ENCODE measurements at regions not wholly inside any gene's neighbourhood (a gene's known extent, or its start where the extent isn't known, plus 50 kb on each side); places are given as distances from the start of the nearest gene placed in this dataset.

GRCh38 chr13:65909501-65909900 is 1320.6 kb downstream of the PCDH9 start:
- Histone ChIP-seq H3K27ac (ENCODE audit: extremely low read length, insufficient read depth, low read length) (no peak overlapping the region), H3K4me2 (ENCODE audit: low read depth, low read length) (no peak overlapping the region), H3K79me2 (ENCODE audit: insufficient read depth, low read length) (no peaks in the 10 kb centered on the region), H3K36me3 (replicated peaks in 1 of 2; ENCODE audit: control insufficient read depth in 1 of 2, insufficient read depth in 2 of 2, low read length in 2 of 2) (no peaks in the 10 kb centered on the region), H3K4me3 (replicated peaks in 1 of 3; ENCODE audit: insufficient read depth in 1 of 3, low read depth in 2 of 3, low read length in 3 of 3) (no peak overlapping the region), H3K9me3 (ENCODE audit: low read length) (peaks cover 29% of the 10 kb centered on the region), H3K9ac (ENCODE audit: insufficient read depth, low read depth, low read length) (no peak overlapping the region), H4K20me1 (ENCODE audit: insufficient read depth, low read length) (no peaks in the 10 kb centered on the region), H3K4me1 (ENCODE audit: insufficient read depth, low read length) (no peaks in the 10 kb centered on the region), H2AFZ (ENCODE audit: low read length) (no peak overlapping the region), H3K27me3 (ENCODE audit: control insufficient read depth in 1 of 2, insufficient read depth in 2 of 2, low read length in 2 of 2) (no peaks in the 10 kb centered on the region)
- intact Hi-C loops (cut with micrococcal nuclease; ENCODE audit: unreplicated experiment) = no loop called here
- no TSS peak for BruUV-seq (replicated peaks)
- FAIRE-seq = no peak
- DNase-seq (ENCODE audit: low spot score) = no peak
- in situ Hi-C loops (cut with HindIII; ENCODE audit: extremely low pct_ligation_motif_present, low pct_unique_long_range_greater_than_20kb) = loop anchor here (25.0 kb wide), 1 partner anchor 1328 kb away; the partner anchor contains the start of gene PCDH9
- CTCF ChIA-PET (ENCODE audit: low intra/inter-chr PET ratio, low total read pairs) = no interaction called here
- ATAC-seq = no peak
- 0% methylated on average over 1 of the region's 1 CpG for WGBS (ENCODE audit: low lambda C conversion rate)
- POLR2A ChIA-PET = no interaction called here
- TF ChIP-seq RCOR2 (CRISPR knock-in tag; IDR thresholded peaks at IDR 0.05) (no peak), HNF4A (CRISPR knock-in tag; IDR thresholded peaks at IDR 0.05) (no peak), DNMT1 (CRISPR knock-in tag; IDR thresholded peaks at IDR 0.05) (no peak), GATAD2A (CRISPR knock-in tag; IDR thresholded peaks at IDR 0.05) (no peak), ZNF672 (CRISPR knock-in tag; IDR thresholded peaks at IDR 0.05) (no peak), SOX5 (CRISPR knock-in tag; IDR thresholded peaks at IDR 0.05; ENCODE audit: borderline replicate concordance) (no peak), PHF8 (CRISPR knock-in tag; IDR thresholded peaks at IDR 0.05) (no peak), ZNF589 (CRISPR knock-in tag; conservative IDR thresholded peaks at IDR 0.05) (no peak), ZNF350 (CRISPR knock-in tag; IDR thresholded peaks at IDR 0.05; ENCODE audit: borderline replicate concordance, low read depth) (no peak), FOXC1 (CRISPR knock-in tag; IDR thresholded peaks at IDR 0.05; ENCODE audit: borderline replicate concordance) (no peak), SMAD1 (CRISPR knock-in tag; IDR thresholded peaks at IDR 0.05; ENCODE audit: borderline replicate concordance, low read depth) (no peak), STAG1 (CRISPR knock-in tag; IDR thresholded peaks at IDR 0.05) (no peak), ZBTB14 (CRISPR knock-in tag; IDR thresholded peaks at IDR 0.05) (no peak), THYN1 (CRISPR knock-in tag; IDR thresholded peaks at IDR 0.05; ENCODE audit: borderline replicate concordance, low read depth) (no peak)
